WTC11 (cell line): ENCODE measurements at regions not wholly inside any gene's neighbourhood (a gene's known extent, or its start where the extent isn't known, plus 50 kb on each side); places are given as distances from the start of the nearest gene placed in this dataset.

Experiments
- ATAC-seq: fragments of 200-7000 bp; cut with Tn5 transposase; 2 replicates; pipeline ENCODE4 v1.10.0; 2021; ENCODE audit warnings: mild to moderate bottlenecking, moderate library complexity
- CTCF ChIA-PET: fragments of 300-600 bp; sonication (Branson Sonifier 250); formaldehyde crosslinking; loops from one replicate; lab custom pipeline; 2021; ENCODE audit warnings: antibody characterized with exemption; lab: Charles Lee
- POLR2A ChIA-PET: fragments of 350-600 bp; sonication (Branson Sonifier 250); formaldehyde crosslinking; loops from one replicate; lab custom pipeline; 2021; ENCODE audit warnings: antibody characterized with exemption; lab: Charles Lee
- DNase-seq: peaks from one replicate; pipeline ENCODE4 v3.0.0; 2021; ENCODE audit warnings: low spot score
- H3K27ac Mint-ChIP-seq: 2 replicates; pipeline ENCODE4 v1.8.0; 2021; ENCODE audit warnings: mixed read lengths
- H3K27me3 Mint-ChIP-seq: 2 replicates; pipeline ENCODE4 v1.8.0; 2021; ENCODE audit warnings: low read depth, mild to moderate bottlenecking, moderate library complexity, mixed read lengths
- H3K36me3 Mint-ChIP-seq: 2 replicates; pipeline ENCODE4 v1.8.0; 2021; ENCODE audit warnings: mixed read lengths
- H3K4me1 Mint-ChIP-seq: 2 replicates; pipeline ENCODE4 v1.8.0; 2022; ENCODE audit warnings: mixed read lengths
- H3K4me3 Mint-ChIP-seq: 2 replicates; pipeline ENCODE4 v1.8.0; 2021; ENCODE audit warnings: mild to moderate bottlenecking, moderate library complexity, mixed read lengths
- H3K9me3 Mint-ChIP-seq: 2 replicates; pipeline ENCODE4 v1.8.0; 2021; ENCODE audit warnings: mixed read lengths
- E2F5 ChIP-seq: sonication (generic); formaldehyde crosslinking; IDR thresholded peaks from 2 replicates; pipeline ENCODE4 v1.8.1; 2022; ENCODE audit warnings: mild to moderate bottlenecking, moderate library complexity, missing genetic modification reagents
- ERG ChIP-seq: fragments of 250-450 bp; sonication (Bioruptor Pico); IDR thresholded peaks from 2 replicates; pipeline ENCODE4 v1.8.0; 2021; ENCODE audit warnings: mild to moderate bottlenecking
- ESRRA ChIP-seq: sonication (generic); formaldehyde crosslinking; IDR thresholded peaks from 2 replicates; pipeline ENCODE4 v1.8.1; 2022; ENCODE audit warnings: mild to moderate bottlenecking, missing genetic modification reagents, borderline replicate concordance
- FOXJ3 ChIP-seq: sonication (generic); formaldehyde crosslinking; IDR thresholded peaks from 2 replicates; pipeline ENCODE4 v1.9.0; 2021; ENCODE audit warnings: missing genetic modification reagents, mild to moderate bottlenecking, borderline replicate concordance
- FOXK1 ChIP-seq: sonication (generic); formaldehyde crosslinking; IDR thresholded peaks from 2 replicates; pipeline ENCODE4 v1.8.0; 2022; ENCODE audit warnings: mild to moderate bottlenecking, moderate library complexity, missing genetic modification reagents
- FOXP1 ChIP-seq: sonication (generic); formaldehyde crosslinking; IDR thresholded peaks from 2 replicates; pipeline ENCODE4 v1.8.0; 2022; ENCODE audit warnings: missing genetic modification reagents, mild to moderate bottlenecking, moderate library complexity, borderline replicate concordance
- GTF2I ChIP-seq: fragments of 250-450 bp; sonication (Bioruptor Pico); conservative IDR thresholded peaks from 2 replicates; pipeline ENCODE4 v1.4.0; 2021; ENCODE audit warnings: mild to moderate bottlenecking
- IRF1 ChIP-seq: sonication (generic); formaldehyde crosslinking; IDR thresholded peaks from 2 replicates; pipeline ENCODE4 v1.8.0; 2023; ENCODE audit warnings: missing genetic modification reagents
- JAZF1 ChIP-seq: fragments of 250-450 bp; sonication (Bioruptor Pico); IDR thresholded peaks from 2 replicates; pipeline ENCODE4 v1.9.0; 2021; ENCODE audit warnings: moderate library complexity, mild to moderate bottlenecking, inconsistent platforms
- NR1H2 ChIP-seq: sonication (generic); formaldehyde crosslinking; IDR thresholded peaks from 2 replicates; pipeline ENCODE4 v1.9.0; 2021; ENCODE audit warnings: mild to moderate bottlenecking, moderate library complexity, missing genetic modification reagents
- NR3C1 ChIP-seq: sonication (generic); formaldehyde crosslinking; conservative IDR thresholded peaks from 2 replicates; pipeline ENCODE4 v1.8.1; 2023; ENCODE audit warnings: low read depth, mild to moderate bottlenecking, missing genetic modification reagents
- SP1 ChIP-seq: sonication (generic); formaldehyde crosslinking; conservative IDR thresholded peaks from 2 replicates; pipeline ENCODE4 v1.8.1; 2022; ENCODE audit warnings: missing genetic modification reagents
- TCF7 ChIP-seq: sonication (generic); formaldehyde crosslinking; IDR thresholded peaks from 2 replicates; pipeline ENCODE4 v1.8.0; 2022; ENCODE audit warnings: mild to moderate bottlenecking, low read depth, missing genetic modification reagents, moderate library complexity
- TEAD1 ChIP-seq: sonication (generic); formaldehyde crosslinking; IDR thresholded peaks from 2 replicates; pipeline ENCODE4 v1.8.0; 2022; ENCODE audit warnings: mild to moderate bottlenecking, missing genetic modification reagents
- TF ChIP-seq, protein P1 (sequence below): fragments of 250-450 bp; sonication (Bioruptor Pico); IDR thresholded peaks from 2 replicates; pipeline ENCODE4 v1.9.0; 2021; ENCODE audit warnings: mild to moderate bottlenecking
- TF ChIP-seq, protein P2 (sequence below): fragments of 250-450 bp; sonication (Bioruptor Pico); IDR thresholded peaks from 2 replicates; pipeline ENCODE4 v1.9.0; 2021; ENCODE audit warnings: mild to moderate bottlenecking
- TF ChIP-seq, protein P3 (sequence below): sonication (generic); formaldehyde crosslinking; conservative IDR thresholded peaks from 2 replicates; pipeline ENCODE4 v1.8.1; 2023; ENCODE audit warnings: mild to moderate bottlenecking, low read depth, missing genetic modification reagents, moderate library complexity
- TF ChIP-seq, protein P4 (sequence below): sonication (generic); formaldehyde crosslinking; IDR thresholded peaks from 2 replicates; pipeline ENCODE4 v1.8.0; 2022; ENCODE audit warnings: mild to moderate bottlenecking, missing genetic modification reagents
- TF ChIP-seq, protein P5 (sequence below): fragments of 250-450 bp; sonication (Bioruptor Pico); IDR thresholded peaks from 2 replicates; pipeline ENCODE4 v1.9.0; 2021; ENCODE audit warnings: mild to moderate bottlenecking, borderline replicate concordance
- TF ChIP-seq, protein P6 (sequence below): sonication (generic); formaldehyde crosslinking; IDR thresholded peaks from 2 replicates; pipeline ENCODE4 v1.8.1; 2022; ENCODE audit warnings: missing genetic modification reagents, borderline replicate concordance

DNA sequence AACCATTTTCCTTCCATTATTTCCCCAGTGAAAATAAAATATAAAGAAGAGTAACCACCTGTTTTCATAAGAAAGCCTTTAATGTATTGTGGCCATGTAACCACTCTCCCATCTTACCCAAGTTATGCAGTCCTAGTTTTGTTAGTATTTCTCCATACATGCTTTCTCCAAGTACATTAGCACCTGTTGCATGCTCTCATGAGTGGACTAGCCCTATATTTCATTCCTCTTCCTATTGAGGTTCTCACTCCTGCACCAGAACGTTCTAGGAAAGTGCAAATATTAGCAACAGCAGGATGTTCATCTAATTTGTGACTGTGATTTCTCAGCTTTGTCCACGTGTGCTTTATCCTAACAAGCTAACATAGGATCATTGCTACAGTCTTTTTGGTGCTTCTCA is 155.1 kb upstream of the NPVF start:
- CTCF ChIA-PET: interaction anchor here (12.1 kb wide), 1 partner anchor 124 kb away, joined by 143 read pairs; no protein-coding TSS in a partner anchor

More for the DNA sequence above, 155.1 kb upstream of the NPVF start:
- no peaks in the 10 kb centered on the region for H3K36me3 Mint-ChIP-seq
- DNase-seq (no peak), ATAC-seq (no peak)
- H3K9me3 Mint-ChIP-seq: no peaks in the 10 kb centered on the region
- TF ChIP-seq E2F5 (no peak), FOXP1 (no peak), ERG (no peak), FOXJ3 (no peak), NR3C1 (no peak), GTF2I (CRISPR knock-in tag) (no peak), NR1H2 (CRISPR knock-in tag) (no peak), TEAD1 (CRISPR knock-in tag) (no peak), IRF1 (CRISPR knock-in tag) (no peak), SP1 (no peak), JAZF1 (CRISPR knock-in tag) (no peak), FOXK1 (CRISPR knock-in tag) (no peak), ESRRA (CRISPR knock-in tag) (no peak), TCF7 (no peak)
- TF ChIP-seq, protein P1, sequence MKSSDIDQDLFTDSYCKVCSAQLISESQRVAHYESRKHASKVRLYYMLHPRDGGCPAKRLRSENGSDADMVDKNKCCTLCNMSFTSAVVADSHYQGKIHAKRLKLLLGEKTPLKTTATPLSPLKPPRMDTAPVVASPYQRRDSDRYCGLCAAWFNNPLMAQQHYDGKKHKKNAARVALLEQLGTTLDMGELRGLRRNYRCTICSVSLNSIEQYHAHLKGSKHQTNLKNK (CRISPR knock-in tag): no peak
- TF ChIP-seq, protein P2, sequence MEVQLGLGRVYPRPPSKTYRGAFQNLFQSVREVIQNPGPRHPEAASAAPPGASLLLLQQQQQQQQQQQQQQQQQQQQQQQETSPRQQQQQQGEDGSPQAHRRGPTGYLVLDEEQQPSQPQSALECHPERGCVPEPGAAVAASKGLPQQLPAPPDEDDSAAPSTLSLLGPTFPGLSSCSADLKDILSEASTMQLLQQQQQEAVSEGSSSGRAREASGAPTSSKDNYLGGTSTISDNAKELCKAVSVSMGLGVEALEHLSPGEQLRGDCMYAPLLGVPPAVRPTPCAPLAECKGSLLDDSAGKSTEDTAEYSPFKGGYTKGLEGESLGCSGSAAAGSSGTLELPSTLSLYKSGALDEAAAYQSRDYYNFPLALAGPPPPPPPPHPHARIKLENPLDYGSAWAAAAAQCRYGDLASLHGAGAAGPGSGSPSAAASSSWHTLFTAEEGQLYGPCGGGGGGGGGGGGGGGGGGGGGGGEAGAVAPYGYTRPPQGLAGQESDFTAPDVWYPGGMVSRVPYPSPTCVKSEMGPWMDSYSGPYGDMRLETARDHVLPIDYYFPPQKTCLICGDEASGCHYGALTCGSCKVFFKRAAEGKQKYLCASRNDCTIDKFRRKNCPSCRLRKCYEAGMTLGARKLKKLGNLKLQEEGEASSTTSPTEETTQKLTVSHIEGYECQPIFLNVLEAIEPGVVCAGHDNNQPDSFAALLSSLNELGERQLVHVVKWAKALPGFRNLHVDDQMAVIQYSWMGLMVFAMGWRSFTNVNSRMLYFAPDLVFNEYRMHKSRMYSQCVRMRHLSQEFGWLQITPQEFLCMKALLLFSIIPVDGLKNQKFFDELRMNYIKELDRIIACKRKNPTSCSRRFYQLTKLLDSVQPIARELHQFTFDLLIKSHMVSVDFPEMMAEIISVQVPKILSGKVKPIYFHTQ: no peak
- TF ChIP-seq, protein P3, sequence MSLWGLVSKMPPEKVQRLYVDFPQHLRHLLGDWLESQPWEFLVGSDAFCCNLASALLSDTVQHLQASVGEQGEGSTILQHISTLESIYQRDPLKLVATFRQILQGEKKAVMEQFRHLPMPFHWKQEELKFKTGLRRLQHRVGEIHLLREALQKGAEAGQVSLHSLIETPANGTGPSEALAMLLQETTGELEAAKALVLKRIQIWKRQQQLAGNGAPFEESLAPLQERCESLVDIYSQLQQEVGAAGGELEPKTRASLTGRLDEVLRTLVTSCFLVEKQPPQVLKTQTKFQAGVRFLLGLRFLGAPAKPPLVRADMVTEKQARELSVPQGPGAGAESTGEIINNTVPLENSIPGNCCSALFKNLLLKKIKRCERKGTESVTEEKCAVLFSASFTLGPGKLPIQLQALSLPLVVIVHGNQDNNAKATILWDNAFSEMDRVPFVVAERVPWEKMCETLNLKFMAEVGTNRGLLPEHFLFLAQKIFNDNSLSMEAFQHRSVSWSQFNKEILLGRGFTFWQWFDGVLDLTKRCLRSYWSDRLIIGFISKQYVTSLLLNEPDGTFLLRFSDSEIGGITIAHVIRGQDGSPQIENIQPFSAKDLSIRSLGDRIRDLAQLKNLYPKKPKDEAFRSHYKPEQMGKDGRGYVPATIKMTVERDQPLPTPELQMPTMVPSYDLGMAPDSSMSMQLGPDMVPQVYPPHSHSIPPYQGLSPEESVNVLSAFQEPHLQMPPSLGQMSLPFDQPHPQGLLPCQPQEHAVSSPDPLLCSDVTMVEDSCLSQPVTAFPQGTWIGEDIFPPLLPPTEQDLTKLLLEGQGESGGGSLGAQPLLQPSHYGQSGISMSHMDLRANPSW (CRISPR knock-in tag): no peak
- TF ChIP-seq, protein P4, sequence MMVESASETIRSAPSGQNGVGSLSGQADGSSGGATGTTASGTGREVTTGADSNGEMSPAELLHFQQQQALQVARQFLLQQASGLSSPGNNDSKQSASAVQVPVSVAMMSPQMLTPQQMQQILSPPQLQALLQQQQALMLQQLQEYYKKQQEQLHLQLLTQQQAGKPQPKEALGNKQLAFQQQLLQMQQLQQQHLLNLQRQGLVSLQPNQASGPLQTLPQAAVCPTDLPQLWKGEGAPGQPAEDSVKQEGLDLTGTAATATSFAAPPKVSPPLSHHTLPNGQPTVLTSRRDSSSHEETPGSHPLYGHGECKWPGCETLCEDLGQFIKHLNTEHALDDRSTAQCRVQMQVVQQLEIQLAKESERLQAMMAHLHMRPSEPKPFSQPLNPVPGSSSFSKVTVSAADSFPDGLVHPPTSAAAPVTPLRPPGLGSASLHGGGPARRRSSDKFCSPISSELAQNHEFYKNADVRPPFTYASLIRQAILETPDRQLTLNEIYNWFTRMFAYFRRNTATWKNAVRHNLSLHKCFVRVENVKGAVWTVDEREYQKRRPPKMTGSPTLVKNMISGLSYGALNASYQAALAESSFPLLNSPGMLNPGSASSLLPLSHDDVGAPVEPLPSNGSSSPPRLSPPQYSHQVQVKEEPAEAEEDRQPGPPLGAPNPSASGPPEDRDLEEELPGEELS: no peak
- TF ChIP-seq, protein P5, sequence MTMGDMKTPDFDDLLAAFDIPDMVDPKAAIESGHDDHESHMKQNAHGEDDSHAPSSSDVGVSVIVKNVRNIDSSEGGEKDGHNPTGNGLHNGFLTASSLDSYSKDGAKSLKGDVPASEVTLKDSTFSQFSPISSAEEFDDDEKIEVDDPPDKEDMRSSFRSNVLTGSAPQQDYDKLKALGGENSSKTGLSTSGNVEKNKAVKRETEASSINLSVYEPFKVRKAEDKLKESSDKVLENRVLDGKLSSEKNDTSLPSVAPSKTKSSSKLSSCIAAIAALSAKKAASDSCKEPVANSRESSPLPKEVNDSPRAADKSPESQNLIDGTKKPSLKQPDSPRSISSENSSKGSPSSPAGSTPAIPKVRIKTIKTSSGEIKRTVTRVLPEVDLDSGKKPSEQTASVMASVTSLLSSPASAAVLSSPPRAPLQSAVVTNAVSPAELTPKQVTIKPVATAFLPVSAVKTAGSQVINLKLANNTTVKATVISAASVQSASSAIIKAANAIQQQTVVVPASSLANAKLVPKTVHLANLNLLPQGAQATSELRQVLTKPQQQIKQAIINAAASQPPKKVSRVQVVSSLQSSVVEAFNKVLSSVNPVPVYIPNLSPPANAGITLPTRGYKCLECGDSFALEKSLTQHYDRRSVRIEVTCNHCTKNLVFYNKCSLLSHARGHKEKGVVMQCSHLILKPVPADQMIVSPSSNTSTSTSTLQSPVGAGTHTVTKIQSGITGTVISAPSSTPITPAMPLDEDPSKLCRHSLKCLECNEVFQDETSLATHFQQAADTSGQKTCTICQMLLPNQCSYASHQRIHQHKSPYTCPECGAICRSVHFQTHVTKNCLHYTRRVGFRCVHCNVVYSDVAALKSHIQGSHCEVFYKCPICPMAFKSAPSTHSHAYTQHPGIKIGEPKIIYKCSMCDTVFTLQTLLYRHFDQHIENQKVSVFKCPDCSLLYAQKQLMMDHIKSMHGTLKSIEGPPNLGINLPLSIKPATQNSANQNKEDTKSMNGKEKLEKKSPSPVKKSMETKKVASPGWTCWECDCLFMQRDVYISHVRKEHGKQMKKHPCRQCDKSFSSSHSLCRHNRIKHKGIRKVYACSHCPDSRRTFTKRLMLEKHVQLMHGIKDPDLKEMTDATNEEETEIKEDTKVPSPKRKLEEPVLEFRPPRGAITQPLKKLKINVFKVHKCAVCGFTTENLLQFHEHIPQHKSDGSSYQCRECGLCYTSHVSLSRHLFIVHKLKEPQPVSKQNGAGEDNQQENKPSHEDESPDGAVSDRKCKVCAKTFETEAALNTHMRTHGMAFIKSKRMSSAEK: no peak
- TF ChIP-seq, protein P6, sequence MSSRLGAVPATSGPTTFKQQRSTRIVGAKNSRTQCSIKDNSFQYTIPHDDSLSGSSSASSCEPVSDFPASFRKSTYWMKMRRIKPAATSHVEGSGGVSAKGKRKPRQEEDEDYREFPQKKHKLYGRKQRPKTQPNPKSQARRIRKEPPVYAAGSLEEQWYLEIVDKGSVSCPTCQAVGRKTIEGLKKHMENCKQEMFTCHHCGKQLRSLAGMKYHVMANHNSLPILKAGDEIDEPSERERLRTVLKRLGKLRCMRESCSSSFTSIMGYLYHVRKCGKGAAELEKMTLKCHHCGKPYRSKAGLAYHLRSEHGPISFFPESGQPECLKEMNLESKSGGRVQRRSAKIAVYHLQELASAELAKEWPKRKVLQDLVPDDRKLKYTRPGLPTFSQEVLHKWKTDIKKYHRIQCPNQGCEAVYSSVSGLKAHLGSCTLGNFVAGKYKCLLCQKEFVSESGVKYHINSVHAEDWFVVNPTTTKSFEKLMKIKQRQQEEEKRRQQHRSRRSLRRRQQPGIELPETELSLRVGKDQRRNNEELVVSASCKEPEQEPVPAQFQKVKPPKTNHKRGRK (CRISPR knock-in tag): no peak
- TF ChIP-seq, all 79 proteins: peak for 0
- H3K4me1 Mint-ChIP-seq: peaks cover 8% of the 10 kb centered on the region
- no peak overlapping the region for H3K27ac Mint-ChIP-seq
- no peak overlapping the region for H3K4me3 Mint-ChIP-seq
- POLR2A ChIA-PET: no interaction called here
- no peaks in the 10 kb centered on the region; the same call in 1 of the 2 replicates for H3K27me3 Mint-ChIP-seq
